HG03342 (cell line): ENCODE measurements at regions not wholly inside any gene's neighbourhood (a gene's known extent, or its start where the extent isn't known, plus 50 kb on each side); places are given as distances from the start of the nearest gene placed in this dataset.
"Not testable (repeated sequence)": the region's sequence is repeated elsewhere in the genome, so short reads cannot be mapped to it uniquely, and the experiment has no call there.

Experiments
- ATAC-seq: cut with Tn5 transposase; IDR thresholded peaks from one replicate; pipeline ENCODE4 v1.9.1; 2021; ENCODE audit warnings: mild to moderate bottlenecking, moderate library complexity; ENCODE audit not compliant: unreplicated experiment

- ATAC-seq: no peak
Observed at GRCh38 chr2:187002242-187002641, 153.3 kb upstream of the ZSWIM2 start.

GRCh38 chr2:187001248-187001647 lies 152.3 kb upstream of the ZSWIM2 start:
- ATAC-seq: no peak

- no peak for ATAC-seq
Observed at GRCh38 chr2:186995092-186995491, 146.1 kb upstream of the ZSWIM2 start.

- ATAC-seq: no peak
Observed at GRCh38 chr2:186992597-186992996, 143.6 kb upstream of the ZSWIM2 start.

GRCh38 chr2:186991766-186992417 lies 142.9 kb upstream of the ZSWIM2 start:
- ATAC-seq: no peak

GRCh38 chr2:186984966-186985365 lies 136.0 kb upstream of the ZSWIM2 start:
- no peak for ATAC-seq

- ATAC-seq: no peak
Observed at GRCh38 chr2:186984481-186984880, 135.5 kb upstream of the ZSWIM2 start.

GRCh38 chr2:186980787-186981550 lies 132.0 kb upstream of the ZSWIM2 start:
- no peak for ATAC-seq

GRCh38 chr2:186980117-186980442 lies 131.1 kb upstream of the ZSWIM2 start:
- no peak for ATAC-seq

- no peak for ATAC-seq
Observed at GRCh38 chr2:186979439-186980116, 130.6 kb upstream of the ZSWIM2 start.

GRCh38 chr2:186977433-186978045 lies 128.6 kb upstream of the ZSWIM2 start:
- no peak for ATAC-seq

GRCh38 chr2:186976329-186976728 lies 127.4 kb upstream of the ZSWIM2 start:
- ATAC-seq: no peak

GRCh38 chr2:186972281-186972970 lies 123.5 kb upstream of the ZSWIM2 start:
- ATAC-seq: no peak

- ATAC-seq: no peak
Observed at GRCh38 chr2:186968277-186968676, 119.3 kb upstream of the ZSWIM2 start.

- ATAC-seq: no peak
Observed at GRCh38 chr2:186966015-186966414, 117.0 kb upstream of the ZSWIM2 start.

GRCh38 chr2:186962085-186962747 lies 113.2 kb upstream of the ZSWIM2 start:
- ATAC-seq: no peak

- ATAC-seq: not testable (repeated sequence)
Observed at GRCh38 chr2:186960241-186960640, 111.3 kb upstream of the ZSWIM2 start.

- ATAC-seq: no peak
Observed at GRCh38 chr2:186959486-186959885, 110.5 kb upstream of the ZSWIM2 start.

GRCh38 chr2:186950694-186951093 lies 101.7 kb upstream of the ZSWIM2 start:
- no peak for ATAC-seq

GRCh38 chr2:186949726-186950256 lies 100.8 kb upstream of the ZSWIM2 start:
- no peak for ATAC-seq
